HG02610 (cell line): ENCODE measurements at regions not wholly inside any gene's neighbourhood (a gene's known extent, or its start where the extent isn't known, plus 50 kb on each side); places are given as distances from the start of the nearest gene placed in this dataset.

Source experiments
- ATAC-seq: cut with Tn5 transposase; IDR thresholded peaks from one replicate; pipeline ENCODE4 v1.9.1; 2021; ENCODE audit warnings: mild to moderate bottlenecking, moderate library complexity; ENCODE audit not compliant: unreplicated experiment

- no peak for ATAC-seq
Measured at GRCh38 chr10:44593952-44594351, 209.1 kb upstream of the CXCL12 start.

- no peak for ATAC-seq
Measured at GRCh38 chr10:44607116-44607515, 222.2 kb upstream of the CXCL12 start.

GRCh38 chr10:44618910-44619309 lies 234.0 kb upstream of the CXCL12 start:
- no peak for ATAC-seq

DNA sequence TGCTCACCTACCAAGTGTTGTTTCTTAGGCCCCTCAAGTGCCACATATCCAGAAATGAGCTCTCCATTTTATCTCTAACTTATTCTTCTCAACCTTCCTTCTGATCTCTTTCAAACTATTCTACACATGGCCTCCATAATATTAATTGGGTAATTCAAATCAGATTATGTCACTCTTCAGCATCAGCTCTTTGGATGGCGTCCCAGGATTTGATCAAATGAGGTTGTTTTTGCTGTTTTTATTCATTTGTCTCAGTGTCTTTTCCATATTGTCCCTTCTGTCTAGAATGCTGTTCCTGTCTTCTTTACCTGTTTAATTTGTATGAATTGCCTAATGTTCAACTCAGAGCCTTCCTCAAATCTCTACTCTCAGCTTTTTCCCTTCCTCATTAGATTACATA lies 234.6 kb upstream of the CXCL12 start:
- ATAC-seq: no peak

DNA sequence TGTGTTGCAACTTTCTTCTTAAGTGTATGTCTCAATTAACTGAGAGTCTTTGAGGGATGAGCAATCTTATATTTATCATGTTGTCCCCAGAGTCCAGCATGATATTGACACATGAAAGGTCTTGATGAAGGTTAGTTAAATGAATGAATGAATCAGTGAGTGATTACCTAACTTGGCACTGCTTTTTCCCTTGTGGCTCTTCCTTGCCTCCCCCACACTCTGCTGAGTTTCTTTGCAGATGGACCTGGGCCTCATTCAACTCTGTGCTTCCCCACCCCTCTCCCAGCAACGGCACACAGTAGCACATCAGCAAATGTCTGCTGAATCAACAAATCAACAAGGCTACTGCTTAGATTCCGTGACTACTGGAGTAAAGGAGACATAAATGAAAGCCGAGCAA lies 235.1 kb upstream of the CXCL12 start:
- ATAC-seq: no peak

GRCh38 chr10:44627591-44628354 lies 242.9 kb upstream of the CXCL12 start:
- ATAC-seq: no peak

- no peak for ATAC-seq
Measured at GRCh38 chr10:44628921-44629320, 244.0 kb upstream of the CXCL12 start.

DNA sequence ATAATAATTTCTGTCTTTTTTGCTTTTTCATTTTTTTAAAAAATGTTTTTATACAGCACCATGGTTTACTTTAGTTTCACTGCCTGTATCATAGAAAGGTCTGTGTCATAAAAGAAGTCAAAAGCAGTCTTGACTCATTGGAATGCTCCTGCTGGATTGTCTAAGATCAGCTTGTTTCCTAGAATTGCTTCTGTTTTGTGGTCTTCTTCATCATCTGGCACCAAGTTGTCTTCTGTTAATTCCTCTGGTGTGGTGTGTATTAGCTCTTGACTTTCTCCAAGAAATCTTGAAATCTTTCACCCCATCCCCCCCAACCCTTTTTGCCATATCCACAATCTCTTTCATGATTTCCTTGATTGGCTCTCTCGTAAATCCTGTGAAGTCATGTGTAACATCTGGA lies 250.3 kb upstream of the CXCL12 start:
- ATAC-seq: no peak

GRCh38 chr10:44636625-44637024 lies 251.7 kb upstream of the CXCL12 start:
- ATAC-seq: no peak

DNA sequence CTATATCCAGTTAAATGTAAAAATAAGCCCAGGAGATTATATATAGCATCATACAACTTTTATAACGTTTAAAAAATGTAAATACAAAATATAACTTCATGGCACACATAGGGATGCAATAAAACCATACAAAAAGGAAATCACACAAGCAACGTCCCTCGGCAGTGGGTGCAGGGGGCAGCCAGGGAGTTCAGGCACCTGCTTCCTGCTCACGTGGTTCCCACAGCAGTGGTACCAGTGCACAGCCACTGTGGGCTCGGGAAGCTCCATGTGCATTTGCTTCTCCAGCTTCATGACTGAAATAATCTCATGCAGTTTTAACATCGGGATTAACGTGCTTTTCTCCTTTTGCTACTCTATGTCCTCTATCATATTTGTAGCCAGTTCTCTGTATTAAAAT lies 255.5 kb upstream of the CXCL12 start:
- ATAC-seq: no peak

GRCh38 chr10:44647473-44647872 lies 262.6 kb upstream of the CXCL12 start:
- no peak for ATAC-seq

- ATAC-seq: no peak
Measured at GRCh38 chr10:44647877-44648542, 263.1 kb upstream of the CXCL12 start.

GRCh38 chr10:44650691-44651661 lies 260.2 kb upstream of the TMEM72 start:
- ATAC-seq: no peak

GRCh38 chr10:44651834-44652233 lies 259.3 kb upstream of the TMEM72 start:
- ATAC-seq: no peak

GRCh38 chr10:44659320-44659719 lies 251.8 kb upstream of the TMEM72 start:
- ATAC-seq: no peak

GRCh38 chr10:44660271-44660670 lies 250.9 kb upstream of the TMEM72 start:
- ATAC-seq: no peak

DNA sequence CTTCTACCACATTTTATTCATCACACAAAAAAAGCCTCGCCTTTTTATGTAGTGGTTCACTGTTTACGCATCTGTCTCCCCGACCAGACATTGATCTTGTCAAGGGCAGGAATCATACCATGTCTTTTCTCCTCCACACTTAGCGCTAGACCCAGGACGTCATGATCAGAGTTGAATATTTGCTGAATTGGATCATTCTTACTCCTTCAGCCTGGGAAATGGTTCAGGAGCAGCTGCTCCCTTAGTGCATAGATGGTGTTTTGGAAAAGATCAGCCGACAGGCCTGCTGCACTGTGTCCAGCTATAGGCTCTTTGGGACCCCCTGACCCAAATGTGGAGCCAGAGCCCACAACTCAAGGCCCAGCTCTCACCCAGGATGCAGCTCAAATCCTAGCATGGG lies 249.1 kb upstream of the TMEM72 start:
- no peak for ATAC-seq

DNA sequence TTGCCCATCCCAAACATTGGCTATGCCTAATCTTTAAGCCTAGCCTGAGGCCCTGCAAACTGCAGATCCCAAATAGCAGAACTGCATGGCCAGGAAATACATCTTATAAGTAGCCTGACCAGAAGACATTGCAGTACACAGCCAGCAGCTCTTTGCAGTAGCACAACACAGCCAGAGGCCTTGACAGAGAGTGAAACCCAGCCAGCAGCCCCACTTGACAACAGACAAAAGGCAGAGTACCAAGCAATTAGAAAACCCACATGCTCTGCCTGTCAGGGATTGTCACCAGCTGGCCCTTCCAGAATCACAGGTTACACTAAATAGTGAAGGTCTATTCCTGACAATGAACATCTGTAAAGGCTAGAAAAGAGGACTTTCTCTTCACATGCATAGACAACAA lies 242.8 kb upstream of the TMEM72 start:
- ATAC-seq: no peak

DNA sequence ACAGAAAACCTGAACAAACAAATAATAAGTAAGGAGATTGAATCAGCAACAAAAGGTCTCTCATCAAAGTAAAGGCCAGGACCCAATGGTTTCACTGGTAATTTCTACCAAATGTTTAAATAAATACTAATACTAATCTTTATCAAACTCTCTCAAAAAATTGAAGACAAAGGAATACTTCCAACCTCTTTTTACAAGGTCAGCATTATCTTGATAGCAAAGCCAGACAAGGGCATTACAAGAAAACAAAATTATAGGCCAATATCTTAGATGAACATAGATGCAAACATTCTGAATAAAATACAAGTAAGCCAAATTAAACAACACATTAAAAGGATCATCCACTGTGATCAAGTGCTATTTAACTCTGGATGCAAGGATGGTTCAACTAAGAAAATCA lies 239.8 kb upstream of the TMEM72 start:
- ATAC-seq: no peak

GRCh38 chr10:44673245-44673983 lies 237.7 kb upstream of the TMEM72 start:
- no peak for ATAC-seq
